GM12872 (cell line): ENCODE measurements at regions not wholly inside any gene's neighbourhood (a gene's known extent, or its start where the extent isn't known, plus 50 kb on each side); places are given as distances from the start of the nearest gene placed in this dataset.

ENCODE experiments used
- CTCF ChIP-seq: IDR thresholded peaks from 3 replicates; pipeline ENCODE4 v1.5.1; 2011; ENCODE audit warnings: low read depth, mild to moderate bottlenecking, low read length, moderate library complexity; ENCODE audit not compliant: insufficient read depth

DNA sequence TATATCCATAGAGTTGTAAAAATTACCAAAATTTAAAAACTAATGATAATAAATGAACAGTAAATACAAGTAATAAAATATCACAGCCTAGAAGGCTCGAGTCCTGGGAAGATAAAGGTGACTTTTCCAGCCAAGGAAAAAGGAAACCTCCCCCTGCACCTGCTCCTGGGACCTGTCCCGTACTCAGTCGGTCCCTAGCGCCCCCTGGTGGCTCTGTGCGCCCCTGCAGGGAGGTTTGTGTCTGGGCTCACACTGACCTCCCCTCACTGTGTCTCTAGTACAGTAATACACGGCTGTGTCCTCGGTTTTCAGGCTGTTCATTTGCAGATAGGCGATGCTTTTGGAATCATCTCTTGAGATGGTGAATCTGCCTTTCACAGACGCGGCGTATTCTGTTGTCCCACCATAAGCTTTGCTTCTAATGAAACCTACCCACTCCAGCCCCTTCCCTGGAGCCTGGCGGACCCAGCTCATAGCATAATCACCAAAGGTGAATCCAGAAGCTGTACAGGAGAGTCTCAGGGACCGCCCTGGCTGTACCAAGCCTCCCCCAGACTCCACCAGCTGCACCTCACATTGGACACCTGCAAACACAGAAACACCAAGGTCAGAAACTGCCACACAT lies 1030.4 kb downstream of the TMEM121 start:
- peak; percentile 79 for TF ChIP-seq CTCF

DNA sequence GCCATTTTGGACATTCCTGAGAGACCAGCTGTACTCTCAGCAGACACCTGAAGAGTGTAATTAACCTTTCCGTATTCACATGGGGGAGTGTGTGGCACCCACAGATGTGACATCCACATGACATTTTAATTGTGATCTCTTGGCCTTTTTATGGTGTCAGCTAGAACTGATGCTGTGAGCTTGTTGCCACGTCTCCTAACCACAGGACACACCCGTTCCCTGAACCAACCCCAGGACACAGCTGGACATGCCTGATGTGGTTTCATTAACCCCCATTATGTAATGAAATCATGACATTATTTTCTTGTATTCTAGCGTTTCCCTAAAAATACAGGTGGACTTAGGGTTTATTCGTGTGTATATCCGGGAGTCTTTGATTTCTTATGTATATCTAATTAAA lies 1036.1 kb downstream of the TMEM121 start:
- no peak for TF ChIP-seq CTCF

DNA sequence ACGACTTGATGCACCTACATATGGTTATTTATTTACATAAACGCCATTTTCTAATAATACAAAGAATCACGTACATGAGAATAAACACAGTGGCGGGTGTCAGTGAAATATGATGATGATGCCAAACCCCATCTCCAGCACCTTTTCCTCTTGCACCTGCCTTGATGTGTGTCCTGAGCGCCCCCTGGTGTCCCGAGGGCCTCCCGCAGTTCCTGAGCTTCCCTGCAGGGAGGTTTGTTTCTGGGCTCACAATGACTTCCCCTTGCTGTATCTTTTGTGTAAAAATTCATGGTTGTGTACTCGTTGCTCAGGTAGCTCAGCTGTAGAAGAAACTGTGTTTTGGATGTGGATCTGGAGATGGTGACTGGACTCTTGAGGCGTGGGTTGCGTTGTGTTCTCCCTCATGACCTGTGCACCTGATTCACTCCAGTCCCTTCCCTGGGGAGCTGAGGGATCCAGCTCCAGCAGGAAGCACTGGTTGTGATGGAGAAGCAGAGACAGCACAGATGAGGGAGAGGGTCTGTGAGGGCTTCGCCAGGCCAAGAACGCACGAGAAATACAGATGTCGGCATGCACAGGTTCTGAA lies 1037.8 kb downstream of the TMEM121 start:
- TF ChIP-seq CTCF, result peak; percentile 82

DNA sequence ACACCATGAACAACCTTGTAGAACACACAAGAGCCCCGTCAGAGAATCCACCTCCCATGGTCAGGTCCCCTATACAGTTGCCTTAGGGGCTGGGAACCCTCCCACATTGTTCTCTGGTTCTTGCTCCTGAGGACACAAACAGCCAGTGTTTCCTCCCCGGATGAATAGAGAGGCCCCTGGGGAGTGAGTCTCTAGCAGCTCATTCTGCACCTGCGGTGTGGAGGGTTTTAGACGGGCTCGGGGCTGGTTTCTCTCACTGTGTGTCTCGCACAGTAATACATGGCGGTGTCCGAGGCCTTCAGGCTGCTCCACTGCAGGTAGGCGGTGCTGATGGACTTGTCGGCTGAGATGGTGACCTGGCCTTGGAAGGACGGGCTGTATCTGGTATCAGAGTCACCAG lies 1052.1 kb downstream of the TMEM121 start:
- TF ChIP-seq CTCF, result no peak

DNA sequence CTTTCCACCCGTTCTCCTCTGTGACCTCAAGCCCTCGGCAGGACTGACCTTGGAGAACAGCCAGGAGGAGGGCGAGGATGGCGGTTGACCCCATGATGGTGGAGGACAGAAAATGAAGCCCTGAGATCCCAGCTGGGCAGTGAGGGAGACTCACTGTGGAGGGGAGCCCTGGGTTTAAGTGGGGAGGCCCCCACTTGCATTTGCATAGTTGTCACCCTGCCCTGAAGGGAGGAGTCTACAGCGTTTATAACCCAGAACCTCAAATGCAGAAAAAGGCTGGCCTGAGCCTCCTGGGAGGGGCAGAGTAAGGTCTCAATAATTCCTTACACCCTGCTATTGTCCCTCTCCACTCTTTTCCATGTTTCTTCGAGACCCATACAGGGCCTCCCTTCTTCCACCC lies 1052.7 kb downstream of the TMEM121 start:
- TF ChIP-seq CTCF, result no peak

- no peak for TF ChIP-seq CTCF
Measured at GRCh38 chr14:106585692-106586091, 1059.3 kb downstream of the TMEM121 start.

DNA sequence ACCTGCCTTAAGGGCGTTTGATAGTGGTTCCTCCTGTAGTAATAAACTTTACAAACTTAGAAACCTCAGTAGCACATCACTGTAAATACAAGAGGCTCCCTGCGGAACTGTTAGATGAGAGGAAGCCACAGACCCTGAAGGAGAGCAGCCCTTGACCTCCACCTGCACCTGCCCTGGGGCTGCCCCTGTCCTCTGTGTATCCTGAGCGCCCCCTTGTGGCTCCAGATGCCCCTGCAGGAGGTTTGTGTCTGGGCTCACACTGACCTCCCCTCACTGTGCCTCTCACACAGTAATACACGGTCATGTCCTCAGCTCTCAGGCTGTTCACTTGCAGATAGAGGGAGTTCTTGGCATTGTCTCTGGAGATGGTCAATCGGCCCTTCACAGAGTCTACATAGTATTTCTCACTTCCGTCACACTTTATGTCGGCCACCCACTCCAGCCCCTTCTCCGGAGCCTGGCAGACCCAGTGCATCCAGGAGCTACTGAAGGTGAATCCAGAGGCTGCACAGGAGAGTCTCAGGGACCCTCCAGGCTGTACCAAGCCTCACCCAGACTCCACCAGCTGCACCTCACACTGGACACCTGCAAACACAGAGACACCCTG lies 1059.8 kb downstream of the TMEM121 start:
- peak; percentile 76 for TF ChIP-seq CTCF
